ENCODE measurements at regions not wholly inside any gene's neighbourhood (a gene's known extent, or its start where the extent isn't known, plus 50 kb on each side); places are given as distances from the start of the nearest gene placed in this dataset.
A peak's percentile ranks its signal among the peaks of the same experiment; 100 is the strongest.

DNA sequence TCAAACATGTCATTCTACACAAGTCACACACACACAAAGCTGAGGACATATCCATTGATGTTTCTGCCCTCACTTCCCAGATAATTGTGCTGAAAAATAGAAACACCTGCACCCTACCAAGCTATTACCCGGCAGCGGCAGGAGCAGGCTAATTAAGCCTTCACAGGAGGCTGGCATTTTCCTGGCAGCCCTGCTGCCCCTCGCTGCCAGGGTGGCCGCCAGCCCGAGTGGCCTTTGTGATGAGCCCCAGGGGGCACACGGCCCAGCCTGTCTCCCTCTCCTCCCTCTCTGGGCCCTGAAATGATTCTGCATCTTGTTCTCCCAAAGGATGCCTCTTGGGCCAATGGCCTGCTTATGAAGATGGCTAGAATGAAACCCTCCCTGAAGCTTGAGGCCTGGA lies 76.2 kb upstream of the TP53I11 start:
- no peak for TF ChIP-seq CTCF (IDR thresholded peaks at IDR 0.05; ENCODE audit: low read depth, low read length, missing control alignments)
- DNase-seq (ENCODE audit: low read depth), result no peak

DNA sequence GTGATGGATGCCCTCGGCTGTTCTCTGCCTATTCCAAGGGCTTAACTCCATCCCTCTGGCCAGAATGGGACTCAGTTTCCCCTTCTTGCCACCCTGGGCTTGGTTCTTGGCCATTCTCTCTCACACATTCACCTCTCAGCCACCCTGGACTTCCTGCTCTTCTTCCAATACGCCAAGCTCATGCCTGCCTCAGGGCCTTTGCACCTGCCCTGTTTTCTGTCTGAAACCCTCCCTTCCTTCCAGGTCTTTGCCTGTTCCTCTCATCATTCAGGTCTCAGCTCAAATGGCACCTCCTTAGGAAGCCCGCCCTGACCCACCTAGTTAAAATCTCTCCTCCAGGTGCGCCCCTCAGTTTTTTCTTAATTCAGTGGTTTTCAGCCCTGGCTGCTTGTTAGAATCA lies 76.6 kb upstream of the TP53I11 start:
- DNase-seq (ENCODE audit: low read depth), result no peak
- TF ChIP-seq CTCF (IDR thresholded peaks at IDR 0.05; ENCODE audit: low read depth, low read length, missing control alignments), result no peak
- H3K4me3 ChIP-seq (ENCODE audit: low read depth, low read length), result no peak overlapping the region

More for the DNA sequence above, 76.2 kb upstream of the TP53I11 start:
- H3K4me3 ChIP-seq (ENCODE audit: low read depth, low read length), result no peak overlapping the region

DNA sequence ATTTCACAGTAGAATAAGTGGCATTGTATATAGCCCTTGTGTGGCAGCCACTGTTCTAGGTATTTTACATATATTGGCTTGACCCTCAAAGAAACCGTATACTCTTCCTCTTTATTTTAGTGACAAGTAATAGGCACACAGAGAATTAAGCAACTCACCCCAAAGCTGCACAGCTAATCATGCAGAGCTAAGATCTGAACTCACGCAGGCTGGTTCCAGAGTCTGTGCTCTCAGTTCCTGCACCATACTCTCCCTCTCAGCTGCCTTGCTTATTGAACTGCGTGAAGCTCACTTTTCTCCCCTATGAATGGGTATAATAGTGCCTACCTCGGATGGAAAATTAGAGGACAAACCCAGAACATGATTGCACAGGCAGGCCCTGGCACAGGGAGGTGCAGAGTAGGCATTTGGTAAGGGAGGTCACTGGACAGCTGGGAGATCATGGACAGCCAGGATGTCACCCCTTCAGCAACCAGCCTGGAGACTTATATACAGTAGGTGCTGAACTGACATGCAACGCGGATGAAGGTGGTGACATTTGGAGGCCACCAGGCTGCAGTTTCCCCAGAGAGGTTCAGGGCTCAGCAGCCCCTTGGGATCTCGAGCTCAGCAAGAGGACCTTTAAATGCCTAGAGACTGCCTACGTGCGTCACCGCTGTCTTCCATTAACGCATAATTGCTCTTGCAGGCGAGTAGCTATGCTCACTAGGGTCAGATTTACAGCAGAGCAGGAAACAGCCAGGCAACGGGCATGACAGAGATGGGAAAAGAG lies 78.4 kb upstream of the TP53I11 start:
- TF ChIP-seq CTCF (IDR thresholded peaks at IDR 0.05; ENCODE audit: low read depth, low read length, missing control alignments), result no peak
- H3K4me3 ChIP-seq (ENCODE audit: low read depth, low read length), result no peak overlapping the region
- DNase-seq (ENCODE audit: low read depth), result no peak

DNA sequence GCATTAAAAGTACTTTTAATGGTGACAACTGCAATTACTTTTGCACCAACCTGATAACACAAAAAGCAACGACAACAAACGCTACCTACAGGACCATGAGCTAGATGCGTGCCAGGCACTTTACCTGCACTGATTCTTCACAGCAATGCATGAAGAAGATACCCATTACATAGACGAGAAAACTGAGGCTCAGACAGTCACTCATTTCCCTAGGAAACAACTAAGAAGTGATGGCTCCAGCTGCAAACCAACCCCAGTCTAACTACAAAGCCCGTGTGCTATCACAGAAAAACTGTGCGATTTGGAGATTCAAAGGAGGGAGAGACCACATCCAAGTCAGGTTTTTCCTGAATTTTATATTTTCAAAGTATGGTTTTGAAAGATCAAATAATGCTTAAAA lies 80.1 kb upstream of the TP53I11 start:
- no peak for TF ChIP-seq CTCF (IDR thresholded peaks at IDR 0.05; ENCODE audit: low read depth, low read length, missing control alignments)
- no peak for DNase-seq (ENCODE audit: low read depth)
- H3K4me3 ChIP-seq (ENCODE audit: low read depth, low read length), result no peak overlapping the region

GRCh38 chr11:45031912-45032519 lies 81.3 kb upstream of the TP53I11 start:
- no peak overlapping the region for H3K4me3 ChIP-seq (ENCODE audit: low read depth, low read length)
- DNase-seq (ENCODE audit: low read depth), result peak; percentile 49
- no peak for TF ChIP-seq CTCF (IDR thresholded peaks at IDR 0.05; ENCODE audit: low read depth, low read length, missing control alignments)

DNA sequence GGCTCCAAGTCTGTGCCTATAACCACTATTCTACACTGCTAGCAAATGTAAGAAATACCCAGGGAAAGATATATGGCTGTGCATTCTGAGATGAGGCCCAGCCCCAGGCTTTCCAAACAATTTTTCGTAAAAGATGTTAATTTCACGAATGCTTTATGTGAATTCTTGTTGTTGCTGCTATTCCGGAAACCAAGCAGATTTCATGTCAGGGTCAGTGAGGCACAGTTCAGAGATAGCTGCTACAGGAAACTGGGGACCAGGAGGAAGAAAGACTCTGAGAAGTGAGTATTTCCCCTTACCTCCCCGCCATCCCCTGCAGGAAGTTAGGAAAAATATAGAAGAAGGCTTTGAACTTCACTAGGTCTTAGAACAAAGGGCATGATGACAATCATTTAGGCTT lies 84.7 kb upstream of the TP53I11 start:
- no peak for DNase-seq (ENCODE audit: low read depth)
- H3K4me3 ChIP-seq (ENCODE audit: low read depth, low read length), result no peak overlapping the region
- TF ChIP-seq CTCF (IDR thresholded peaks at IDR 0.05; ENCODE audit: low read depth, low read length, missing control alignments), result no peak

DNA sequence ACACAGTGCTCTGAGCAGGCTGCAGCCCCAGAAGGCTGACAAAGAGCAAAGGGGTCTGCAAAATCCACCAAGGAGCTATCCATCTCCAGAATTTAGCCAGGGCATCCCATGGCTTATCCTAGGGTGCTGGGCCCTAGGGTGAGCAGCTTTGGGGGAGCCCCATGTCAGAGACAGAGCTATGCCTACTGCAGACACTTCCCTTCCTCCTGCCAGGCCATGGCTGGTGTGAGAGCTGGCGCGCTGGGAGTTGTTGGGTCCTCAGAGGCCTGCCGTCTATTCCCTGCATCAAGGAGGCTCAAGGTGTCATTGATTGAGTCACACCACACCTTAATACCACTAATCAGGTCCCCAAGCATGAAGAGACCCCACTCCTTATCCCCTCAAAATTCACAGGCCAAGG lies 85.3 kb upstream of the TP53I11 start:
- DNase-seq (ENCODE audit: low read depth), result no peak
- no peak overlapping the region for H3K4me3 ChIP-seq (ENCODE audit: low read depth, low read length)
- no peak for TF ChIP-seq CTCF (IDR thresholded peaks at IDR 0.05; ENCODE audit: low read depth, low read length, missing control alignments)
